Hepatocyte (in vitro differentiated cells): ENCODE measurements at regions not wholly inside any gene's neighbourhood (a gene's known extent, or its start where the extent isn't known, plus 50 kb on each side); places are given as distances from the start of the nearest gene placed in this dataset.

Source experiments
- DNase-seq: peaks from one replicate; pipeline ENCODE4 v3.0.0-alpha.2; 2016; ENCODE audit warnings: low spot score
- H2AFZ ChIP-seq: fragments of 200-600 bp; sonication (generic); 2 replicates; pipeline ENCODE4 v1.6.0; 2016; ENCODE audit warnings: antibody characterized with exemption, mild to moderate bottlenecking
- H3K27ac ChIP-seq: fragments of 200-600 bp; sonication (generic); 2 replicates; pipeline ENCODE4 v1.5.1; 2016; ENCODE audit warnings: mild to moderate bottlenecking
- H3K27me3 ChIP-seq: fragments of 200-600 bp; sonication (generic); 2 replicates; pipeline ENCODE4 v1.6.1; 2016
- H3K36me3 ChIP-seq: fragments of 200-600 bp; sonication (generic); replicated peaks from 2 replicates; pipeline ENCODE4 v1.5.1; 2016; ENCODE audit warnings: low read depth; ENCODE audit not compliant: insufficient read depth
- H3K4me1 ChIP-seq: fragments of 200-600 bp; sonication (generic); 2 replicates; pipeline ENCODE4 v1.5.1; 2016; ENCODE audit warnings: mild to moderate bottlenecking, moderate library complexity; ENCODE audit not compliant: insufficient read depth
- H3K4me2 ChIP-seq: fragments of 200-600 bp; sonication (generic); 2 replicates; pipeline ENCODE4 v1.6.0; 2016
- H3K4me3 ChIP-seq: fragments of 200-600 bp; sonication (generic); 2 replicates; pipeline ENCODE4 v1.5.1; 2016; ENCODE audit warnings: mild to moderate bottlenecking
- H3K79me2 ChIP-seq: fragments of 200-600 bp; sonication (generic); 2 replicates; pipeline ENCODE4 v1.6.0; 2017; ENCODE audit warnings: mild to moderate bottlenecking
- H3K9me2 ChIP-seq: fragments of 200-600 bp; sonication (generic); replicated peaks from 2 replicates; pipeline ENCODE4 v1.6.0; 2017; ENCODE audit warnings: mild to moderate bottlenecking; ENCODE audit not compliant: insufficient read depth
- H3K9me3 ChIP-seq: fragments of 200-600 bp; sonication (generic); 2 replicates; pipeline ENCODE4 v1.5.1; 2016; ENCODE audit warnings: low read depth, mild to moderate bottlenecking
- H4K20me1 ChIP-seq: fragments of 200-600 bp; sonication (generic); 2 replicates; pipeline ENCODE4 v1.6.0; 2016; ENCODE audit warnings: mild to moderate bottlenecking; ENCODE audit not compliant: insufficient read depth, poor library complexity, severe bottlenecking
- CTCF ChIP-seq: fragments of 200-600 bp; sonication (generic); IDR thresholded peaks from 2 replicates; pipeline ENCODE4 v1.5.1; 2016; ENCODE audit warnings: antibody characterized with exemption, mild to moderate bottlenecking; ENCODE audit not compliant: poor library complexity
- EZH2 ChIP-seq: fragments of 200-600 bp; sonication (generic); IDR thresholded peaks from 2 replicates; pipeline ENCODE4 v1.6.1; 2016; ENCODE audit warnings: antibody characterized with exemption, mild to moderate bottlenecking, borderline replicate concordance
- EZH2phosphoT487 ChIP-seq: fragments of 200-600 bp; sonication (generic); IDR thresholded peaks from one replicate; pipeline ENCODE4 v1.6.1; 2018; ENCODE audit warnings: antibody characterized with exemption, mild to moderate bottlenecking, low read depth, moderate library complexity; ENCODE audit not compliant: unreplicated experiment, severe bottlenecking
- WGBS: methylation state at CpG from one replicate; pipeline ENCODE4 v1.1.6; 2016; ENCODE audit warnings: low lambda C conversion rate; ENCODE audit errors: missing lambda C conversion rate; 5-methylcytosine and 5-hydroxymethylcytosine counted together

GRCh38 chr2:23241611-23242245, 143.3 kb upstream of the KLHL29 start:
- no peak overlapping the region for H3K4me2 ChIP-seq
- WGBS = 78% methylated on average over 12 of the region's 12 CpGs
- no peak overlapping the region for H3K4me3 ChIP-seq
- H3K27ac ChIP-seq = no peak overlapping the region
- no peaks in the 10 kb centered on the region for H4K20me1 ChIP-seq
- no peak for DNase-seq
- TF ChIP-seq EZH2phosphoT487 = no peak
- TF ChIP-seq EZH2 = no peak
- TF ChIP-seq CTCF = no peak
- peaks cover 4% of the 10 kb centered on the region for H3K4me1 ChIP-seq
- H3K9me3 ChIP-seq = no peaks in the 10 kb centered on the region
- no peaks in the 10 kb centered on the region for H3K79me2 ChIP-seq
- no peaks in the 10 kb centered on the region for H3K9me2 ChIP-seq
- no peak overlapping the region for H2AFZ ChIP-seq
- H3K27me3 ChIP-seq = no peaks in the 10 kb centered on the region
- no peaks in the 10 kb centered on the region for H3K36me3 ChIP-seq

- no peak for DNase-seq
- Histone ChIP-seq H3K4me3 (no peak overlapping the region), H3K36me3 (no peaks in the 10 kb centered on the region), H3K9me2 (no peaks in the 10 kb centered on the region), H3K9me3 (no peaks in the 10 kb centered on the region), H3K4me1 (peaks cover 4% of the 10 kb centered on the region), H3K79me2 (no peaks in the 10 kb centered on the region), H4K20me1 (no peaks in the 10 kb centered on the region), H2AFZ (no peak overlapping the region), H3K27ac (no peak overlapping the region), H3K4me2 (no peak overlapping the region), H3K27me3 (no peaks in the 10 kb centered on the region)
- whole genome bisulfite sequencing = 67% methylated on average over 5 of the region's 5 CpGs
- TF ChIP-seq EZH2phosphoT487 (no peak), CTCF (no peak), EZH2 (no peak)
These were observed 141.8 kb upstream of the KLHL29 start for GRCh38 chr2:23243073-23243659.

GRCh38 chr2:23244617-23245016, 140.4 kb upstream of the KLHL29 start:
- WGBS = 83% methylated on average over 1 of the region's 1 CpG
- Histone ChIP-seq H2AFZ (no peak overlapping the region), H3K9me2 (no peaks in the 10 kb centered on the region), H3K9me3 (no peaks in the 10 kb centered on the region), H3K4me3 (no peak overlapping the region), H3K27me3 (no peaks in the 10 kb centered on the region), H3K4me1 (peaks cover 4% of the 10 kb centered on the region), H4K20me1 (no peaks in the 10 kb centered on the region), H3K27ac (no peak overlapping the region), H3K4me2 (no peak overlapping the region), H3K79me2 (no peaks in the 10 kb centered on the region), H3K36me3 (no peaks in the 10 kb centered on the region)
- DNase-seq = no peak
- no peak for TF ChIP-seq CTCF
- no peak for TF ChIP-seq EZH2
- TF ChIP-seq EZH2phosphoT487 = no peak
